Suprapubic skin (tissue), 4 donors: ENCODE measurements at regions not wholly inside any gene's neighbourhood (a gene's known extent, or its start where the extent isn't known, plus 50 kb on each side); places are given as distances from the start of the nearest gene placed in this dataset.
A peak's percentile ranks its signal among the peaks of the same experiment; 100 is the strongest.

Source experiments
- CTCF ChIP-seq, 2 donors: fragments of 200-600 bp in 1 of 2; fragments of 450-650 bp in 1 of 2; sonication (generic) in 1 of 2; IDR thresholded peaks; one replicate each; pipeline ENCODE4 v1.5.1; 2016 to 2019; ENCODE audit warnings: antibody characterized with exemption in 2 of 2, mild to moderate bottlenecking in 1 of 2, moderate library complexity in 1 of 2
- EP300 ChIP-seq: sonication (generic); formaldehyde crosslinking; IDR thresholded peaks from one replicate; pipeline ENCODE4 v1.6.1; 2017; ENCODE audit warnings: antibody characterized with exemption
- POLR2A ChIP-seq, 2 donors: fragments of 450-650 bp; IDR thresholded peaks; one replicate each; pipeline ENCODE4 v1.6.1; 2017; ENCODE audit warnings: antibody characterized with exemption in 2 of 2, mild to moderate bottlenecking in 2 of 2, moderate library complexity in 2 of 2
- POLR2AphosphoS5 ChIP-seq, 3 donors: sonication (generic); formaldehyde crosslinking; IDR thresholded peaks; one replicate each; pipeline ENCODE4 v1.6.1; 2017; ENCODE audit warnings: antibody characterized with exemption in 3 of 3

DNA sequence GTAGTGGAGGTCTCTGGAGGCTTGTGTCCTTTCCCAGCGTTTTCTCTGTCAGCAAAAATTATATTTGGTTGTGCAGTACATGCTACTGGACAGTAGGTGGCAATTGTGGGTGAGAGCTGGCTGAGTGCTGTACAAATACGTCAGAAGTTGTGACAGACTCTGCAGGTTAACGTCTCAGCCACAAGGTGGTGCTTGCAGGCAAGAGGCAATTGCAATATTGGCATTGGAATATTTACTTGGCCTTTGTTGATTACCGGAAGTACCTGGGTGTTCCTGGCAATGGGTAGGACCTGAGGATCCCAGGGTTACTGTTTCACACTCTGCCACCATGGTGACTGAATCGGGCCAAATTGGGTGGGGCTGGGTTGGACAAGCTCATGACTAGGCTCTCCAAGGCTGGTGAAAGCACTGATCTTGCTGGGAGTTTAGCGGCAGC, 333.9 kb upstream of the LMO3 start:
- TF ChIP-seq CTCF (IDR thresholded peaks at IDR 0.05) (peak in 1 of 2 donors; percentile 43), POLR2A (IDR thresholded peaks at IDR 0.05) (no peak), EP300 (no peak), POLR2AphosphoS5 (IDR thresholded peaks at IDR 0.05) (no peak)
